ENCODE measurements at regions not wholly inside any gene's neighbourhood (a gene's known extent, or its start where the extent isn't known, plus 50 kb on each side); places are given as distances from the start of the nearest gene placed in this dataset.

GRCh38 chr4:176970853-176971252 is 178.1 kb upstream of the VEGFC start:
- no peak for TF ChIP-seq CTCF (IDR thresholded peaks at IDR 0.05; ENCODE audit: poor library complexity)
- TF ChIP-seq EZH2 (IDR thresholded peaks at IDR 0.05; ENCODE audit: borderline replicate concordance) = no peak
- TF ChIP-seq EZH2phosphoT487 (IDR thresholded peaks at IDR 0.05; ENCODE audit: low read depth, severe bottlenecking, unreplicated experiment) = no peak

All from hepatocyte (in vitro differentiated cells).